CD4-positive, alpha-beta T cell (primary cell): ENCODE measurements at regions not wholly inside any gene's neighbourhood (a gene's known extent, or its start where the extent isn't known, plus 50 kb on each side); places are given as distances from the start of the nearest gene placed in this dataset.

ENCODE experiments used
- ATAC-seq: fragments of 200-7000 bp; cut with Tn5 transposase; one replicate; pipeline ENCODE4 v1.10.0; 2022; ENCODE audit warnings: mild to moderate bottlenecking; ENCODE audit not compliant: poor library complexity
- CTCF ChIA-PET: fragments of 350-600 bp; sonication (Branson Sonifier 250); formaldehyde crosslinking; loops from one replicate; lab custom pipeline; 2021; ENCODE audit warnings: antibody characterized with exemption, inconsistent platforms; lab: Charles Lee
- POLR2A ChIA-PET: fragments of 350-600 bp; sonication (Branson Sonifier 250); formaldehyde crosslinking; loops from one replicate; lab custom pipeline; 2021; ENCODE audit warnings: antibody characterized with exemption, inconsistent platforms; lab: Charles Lee
- DNase-seq, 14 experiments: peaks; one replicate each; pipeline ENCODE4 v3.0.0-alpha.2; 2013 to 2020; ENCODE audit warnings: mixed read lengths in 2 of 14
- H3K27ac ChIP-seq, 2 donors: one replicate each; pipeline versions ENCODE4 v1.5.1 to v1.7.0; 2013; ENCODE audit warnings: low read length in 2 of 2, low read depth in 1 of 2, mild to moderate bottlenecking in 1 of 2
- H3K27me3 ChIP-seq, 2 experiments: 1 replicate in 1 of 2; 2 replicates in 1 of 2; pipeline versions ENCODE4 v1.6.1 to v1.7.0; 2013; ENCODE audit warnings: low read length in 2 of 2, control low read depth in 1 of 2, mild to moderate bottlenecking in 1 of 2, moderate library complexity in 1 of 2; ENCODE audit not compliant: insufficient read depth in 2 of 2, control insufficient read depth in 1 of 2
- H3K36me3 ChIP-seq: one replicate; pipeline ENCODE4 v1.6.1; 2013; ENCODE audit warnings: low read length, control low read depth; ENCODE audit not compliant: insufficient read depth
- H3K4me1 ChIP-seq: one replicate; pipeline ENCODE4 v1.6.1; 2013; ENCODE audit warnings: low read length, control low read depth; ENCODE audit not compliant: insufficient read depth
- H3K4me3 ChIP-seq: one replicate; pipeline ENCODE4 v1.5.1; 2013; ENCODE audit warnings: mild to moderate bottlenecking, low read length, moderate library complexity
- H3K9me3 ChIP-seq, 2 experiments: 1 replicate in 1 of 2; 2 replicates in 1 of 2; pipeline versions ENCODE4 v1.6.1 to v1.7.0; 2013; ENCODE audit warnings: low read length in 2 of 2, mild to moderate bottlenecking in 2 of 2, control low read depth in 1 of 2, moderate library complexity in 1 of 2; ENCODE audit not compliant: control insufficient read depth in 1 of 2, insufficient read depth in 1 of 2
- H3K27ac Mint-ChIP-seq: one replicate; pipeline ENCODE4 v1.8.0; 2020; ENCODE audit warnings: mixed read lengths
- H3K27me3 Mint-ChIP-seq: one replicate; pipeline ENCODE4 v1.8.0; 2021; ENCODE audit warnings: mixed read lengths
- H3K36me3 Mint-ChIP-seq: one replicate; pipeline ENCODE4 v1.8.0; 2021; ENCODE audit warnings: low read depth, mixed read lengths
- H3K4me1 Mint-ChIP-seq: one replicate; pipeline ENCODE4 v1.8.0; 2021; ENCODE audit warnings: low read depth, mixed read lengths
- H3K4me3 Mint-ChIP-seq: one replicate; pipeline ENCODE4 v1.8.0; 2020; ENCODE audit warnings: mild to moderate bottlenecking, mixed read lengths
- H3K9me3 Mint-ChIP-seq: one replicate; pipeline ENCODE4 v1.8.0; 2020; ENCODE audit warnings: mixed read lengths
- intact Hi-C, 2 experiments: fragments of 100-400 bp; cut with DNase I in 1 of 2; cut with micrococcal nuclease in 1 of 2; formaldehyde crosslinking; loops; one replicate each; pipeline versions ENCODE4 v1.15.1 to v1.9.0; 2023 to 2025; cut with DNase I, micrococcal nuclease
- TF ChIP-seq, protein P1 (sequence below): fragments of 200-600 bp; IDR thresholded peaks from one replicate; pipeline ENCODE4 v1.8.0; 2022; ENCODE audit warnings: antibody characterized with exemption, mild to moderate bottlenecking

DNA sequence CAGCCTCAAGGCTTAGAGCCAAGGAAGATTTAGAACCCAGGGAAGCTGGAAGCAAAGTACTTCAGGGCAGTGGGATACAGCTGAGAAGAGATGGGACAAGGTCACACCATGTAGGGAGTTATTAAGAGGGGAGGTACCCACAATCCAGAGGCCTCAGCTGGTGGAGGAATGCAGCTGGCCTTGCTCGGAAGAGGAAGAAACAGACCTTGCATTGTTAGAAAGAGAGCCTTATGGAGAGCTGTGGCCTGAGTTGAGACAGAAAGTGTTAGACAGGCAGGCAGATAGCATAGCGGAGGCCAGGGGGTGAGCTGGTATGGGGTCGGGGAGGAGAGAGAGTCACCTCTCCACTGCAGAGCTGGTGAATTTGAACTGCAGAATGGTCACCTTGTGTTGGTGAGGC lies 173.1 kb downstream of the JCAD start:
- Mint-ChIP-seq H3K4me3 (no peak overlapping the region), H3K9me3 (no peaks in the 10 kb centered on the region), H3K36me3 (no peaks in the 10 kb centered on the region), H3K27ac (no peak overlapping the region), H3K4me1 (no peaks in the 10 kb centered on the region), H3K27me3 (peaks cover 8% of the 10 kb centered on the region)
- Histone ChIP-seq H3K9me3 (peaks cover 0 to 4% of the 10 kb centered on the region in 2 experiments), H3K27me3 (no peaks in the 10 kb centered on the region), H3K4me1 (no peaks in the 10 kb centered on the region), H3K4me3 (no peak overlapping the region), H3K36me3 (no peaks in the 10 kb centered on the region), H3K27ac (no peak overlapping the region)
- ATAC-seq (no peak), DNase-seq (no peak)
- ChIA-PET POLR2A (no interaction called here), CTCF (no interaction called here)
- intact Hi-C loops, result no loop called here
- TF ChIP-seq, protein P1, sequence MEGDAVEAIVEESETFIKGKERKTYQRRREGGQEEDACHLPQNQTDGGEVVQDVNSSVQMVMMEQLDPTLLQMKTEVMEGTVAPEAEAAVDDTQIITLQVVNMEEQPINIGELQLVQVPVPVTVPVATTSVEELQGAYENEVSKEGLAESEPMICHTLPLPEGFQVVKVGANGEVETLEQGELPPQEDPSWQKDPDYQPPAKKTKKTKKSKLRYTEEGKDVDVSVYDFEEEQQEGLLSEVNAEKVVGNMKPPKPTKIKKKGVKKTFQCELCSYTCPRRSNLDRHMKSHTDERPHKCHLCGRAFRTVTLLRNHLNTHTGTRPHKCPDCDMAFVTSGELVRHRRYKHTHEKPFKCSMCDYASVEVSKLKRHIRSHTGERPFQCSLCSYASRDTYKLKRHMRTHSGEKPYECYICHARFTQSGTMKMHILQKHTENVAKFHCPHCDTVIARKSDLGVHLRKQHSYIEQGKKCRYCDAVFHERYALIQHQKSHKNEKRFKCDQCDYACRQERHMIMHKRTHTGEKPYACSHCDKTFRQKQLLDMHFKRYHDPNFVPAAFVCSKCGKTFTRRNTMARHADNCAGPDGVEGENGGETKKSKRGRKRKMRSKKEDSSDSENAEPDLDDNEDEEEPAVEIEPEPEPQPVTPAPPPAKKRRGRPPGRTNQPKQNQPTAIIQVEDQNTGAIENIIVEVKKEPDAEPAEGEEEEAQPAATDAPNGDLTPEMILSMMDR, result no peak

DNA sequence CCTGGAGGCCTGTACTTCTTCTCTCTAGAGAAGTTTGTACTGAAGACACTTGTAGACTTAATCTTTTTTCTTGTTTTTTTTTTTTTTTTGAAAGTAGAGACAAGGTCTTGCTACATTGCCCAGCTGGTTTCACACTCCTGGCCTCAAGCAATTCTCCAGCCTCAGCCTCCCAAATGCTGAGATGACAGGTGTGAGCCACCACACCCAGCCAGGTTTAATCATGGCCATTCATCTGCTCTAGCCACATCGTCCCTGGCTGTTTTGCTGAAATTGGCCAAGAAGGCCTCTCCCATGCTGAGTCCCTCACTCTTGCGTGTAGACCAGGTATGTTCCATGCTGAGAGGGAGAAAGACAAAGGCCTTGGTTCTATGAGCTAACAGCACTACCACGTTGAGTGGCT lies 176.2 kb downstream of the JCAD start:
- H3K4me1 Mint-ChIP-seq, result no peaks in the 10 kb centered on the region
- CTCF ChIA-PET, result no interaction called here
- POLR2A ChIA-PET, result no interaction called here
- H3K4me3 ChIP-seq, result no peak overlapping the region
- TF ChIP-seq, protein P1, result no peak
- H3K4me1 ChIP-seq, result no peaks in the 10 kb centered on the region
- ATAC-seq (no peak), DNase-seq (no peak)
- intact Hi-C loops, result no loop called here
- peaks cover 19% of the 10 kb centered on the region for H3K27me3 Mint-ChIP-seq
- no peaks in the 10 kb centered on the region for H3K9me3 Mint-ChIP-seq
- H3K9me3 ChIP-seq, result peaks cover 0 to 4% of the 10 kb centered on the region in 2 experiments
- H3K36me3 ChIP-seq, result no peaks in the 10 kb centered on the region
- H3K4me3 Mint-ChIP-seq, result no peak overlapping the region
- no peak overlapping the region for H3K27ac ChIP-seq
- no peaks in the 10 kb centered on the region for H3K36me3 Mint-ChIP-seq
- no peak overlapping the region for H3K27ac Mint-ChIP-seq
- H3K27me3 ChIP-seq, result peaks cover 2 to 8% of the 10 kb centered on the region in 2 experiments

DNA sequence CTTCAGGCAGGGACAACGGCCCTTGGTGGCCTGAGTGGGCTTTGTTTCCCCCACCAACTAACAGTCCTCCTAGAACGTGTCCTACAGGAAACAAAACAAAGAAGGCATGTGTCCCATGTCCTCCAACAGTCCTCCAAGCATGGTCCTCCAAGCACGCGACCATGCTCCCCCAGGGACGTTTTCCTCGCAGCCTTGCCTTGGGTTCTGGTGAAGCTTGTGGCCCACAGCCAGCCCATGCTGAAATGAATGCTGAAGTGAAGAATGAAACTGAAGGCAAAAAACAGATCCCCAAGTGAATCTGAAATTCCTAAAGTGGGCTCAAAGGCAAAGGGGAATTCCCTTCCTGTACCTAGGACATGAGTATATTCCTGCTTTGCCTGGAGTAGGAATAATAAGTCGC lies 176.6 kb downstream of the JCAD start:
- H3K9me3 Mint-ChIP-seq, result no peaks in the 10 kb centered on the region
- intact Hi-C loops, result no loop called here

More for the DNA sequence above, 176.6 kb downstream of the JCAD start:
- DNase-seq (no peak), ATAC-seq (no peak)
- Histone ChIP-seq H3K27ac (no peak overlapping the region), H3K36me3 (no peaks in the 10 kb centered on the region), H3K27me3 (peaks cover 2 to 8% of the 10 kb centered on the region in 2 experiments), H3K4me3 (no peak overlapping the region), H3K9me3 (peaks cover 0 to 4% of the 10 kb centered on the region in 2 experiments), H3K4me1 (no peaks in the 10 kb centered on the region)
- Mint-ChIP-seq H3K4me3 (no peak overlapping the region), H3K27me3 (peaks cover 19% of the 10 kb centered on the region), H3K4me1 (no peaks in the 10 kb centered on the region), H3K27ac (no peak overlapping the region), H3K36me3 (no peaks in the 10 kb centered on the region)
- POLR2A ChIA-PET, result no interaction called here
- TF ChIP-seq, protein P1, result no peak
- CTCF ChIA-PET, result no interaction called here
